ENCODE measurements at regions not wholly inside any gene's neighbourhood (a gene's known extent, or its start where the extent isn't known, plus 50 kb on each side); places are given as distances from the start of the nearest gene placed in this dataset.

DNA sequence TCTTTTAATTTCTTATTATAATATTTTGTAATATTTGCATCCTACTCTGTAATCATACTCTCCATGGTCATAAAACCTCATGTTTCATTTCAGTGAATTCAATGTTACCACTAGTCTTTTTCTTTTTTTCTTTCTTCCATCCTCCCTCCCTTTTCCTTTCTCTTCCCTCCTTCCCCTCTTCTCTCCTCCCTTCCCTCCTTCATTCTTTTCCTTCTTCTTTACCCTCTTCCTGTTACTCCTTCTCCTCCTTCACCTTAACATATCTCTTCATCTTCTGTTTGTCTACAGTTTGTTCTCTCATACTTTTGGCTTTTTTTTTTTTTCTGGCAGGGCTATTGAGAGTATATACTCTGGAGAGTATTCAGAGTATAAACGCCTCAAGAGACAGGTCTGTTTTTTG, 491.6 kb upstream of the ID2 start:
- TF ChIP-seq, protein P1, sequence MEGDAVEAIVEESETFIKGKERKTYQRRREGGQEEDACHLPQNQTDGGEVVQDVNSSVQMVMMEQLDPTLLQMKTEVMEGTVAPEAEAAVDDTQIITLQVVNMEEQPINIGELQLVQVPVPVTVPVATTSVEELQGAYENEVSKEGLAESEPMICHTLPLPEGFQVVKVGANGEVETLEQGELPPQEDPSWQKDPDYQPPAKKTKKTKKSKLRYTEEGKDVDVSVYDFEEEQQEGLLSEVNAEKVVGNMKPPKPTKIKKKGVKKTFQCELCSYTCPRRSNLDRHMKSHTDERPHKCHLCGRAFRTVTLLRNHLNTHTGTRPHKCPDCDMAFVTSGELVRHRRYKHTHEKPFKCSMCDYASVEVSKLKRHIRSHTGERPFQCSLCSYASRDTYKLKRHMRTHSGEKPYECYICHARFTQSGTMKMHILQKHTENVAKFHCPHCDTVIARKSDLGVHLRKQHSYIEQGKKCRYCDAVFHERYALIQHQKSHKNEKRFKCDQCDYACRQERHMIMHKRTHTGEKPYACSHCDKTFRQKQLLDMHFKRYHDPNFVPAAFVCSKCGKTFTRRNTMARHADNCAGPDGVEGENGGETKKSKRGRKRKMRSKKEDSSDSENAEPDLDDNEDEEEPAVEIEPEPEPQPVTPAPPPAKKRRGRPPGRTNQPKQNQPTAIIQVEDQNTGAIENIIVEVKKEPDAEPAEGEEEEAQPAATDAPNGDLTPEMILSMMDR (IDR thresholded peaks at IDR 0.05): no peak
- TF ChIP-seq POLR2A (IDR thresholded peaks at IDR 0.05): no peak
